ENCODE measurements at regions not wholly inside any gene's neighbourhood (a gene's known extent, or its start where the extent isn't known, plus 50 kb on each side); places are given as distances from the start of the nearest gene placed in this dataset.
"Not testable (repeated sequence)": the region's sequence is repeated elsewhere in the genome, so short reads cannot be mapped to it uniquely, and the experiment has no call there.

- ATAC-seq (no peak), DNase-seq (no peak)
- H3K36me3 Mint-ChIP-seq (ENCODE audit: low read depth) = no peaks in the 10 kb centered on the region
- peaks cover 3% of the 10 kb centered on the region for H3K9me3 ChIP-seq (ENCODE audit: control insufficient read depth, low read length, poor library complexity, severe bottlenecking)
- no peak overlapping the region for H3K27ac Mint-ChIP-seq
- H3K4me1 Mint-ChIP-seq = no peaks in the 10 kb centered on the region
- H3K4me3 Mint-ChIP-seq = no peak overlapping the region
- H3K27me3 Mint-ChIP-seq = no peaks in the 10 kb centered on the region
Measured at GRCh38 chr16:59887856-59888255, 1153.7 kb upstream of the GOT2 start.

- no peak for DNase-seq
- H3K4me3 Mint-ChIP-seq = no peak overlapping the region
- no peaks in the 10 kb centered on the region for H3K36me3 Mint-ChIP-seq (ENCODE audit: low read depth)
- no peak for ATAC-seq
- H3K9me3 ChIP-seq (ENCODE audit: control insufficient read depth, low read length, poor library complexity, severe bottlenecking) = peaks cover 3% of the 10 kb centered on the region
- H3K4me1 Mint-ChIP-seq = no peaks in the 10 kb centered on the region
- no peak overlapping the region for H3K27ac Mint-ChIP-seq
- H3K27me3 Mint-ChIP-seq = no peaks in the 10 kb centered on the region
Measured at GRCh38 chr16:59886021-59886420, 1151.9 kb upstream of the GOT2 start.

GRCh38 chr16:59881376-59881775, 1147.3 kb upstream of the GOT2 start:
- no peak for DNase-seq
- no peak overlapping the region for H3K4me3 Mint-ChIP-seq
- H3K27ac Mint-ChIP-seq = no peak overlapping the region
- no peak for ATAC-seq
- H3K9me3 ChIP-seq (ENCODE audit: control insufficient read depth, low read length, poor library complexity, severe bottlenecking) = no peaks in the 10 kb centered on the region
- H3K27me3 Mint-ChIP-seq = no peaks in the 10 kb centered on the region
- H3K4me1 Mint-ChIP-seq = no peaks in the 10 kb centered on the region
- H3K36me3 Mint-ChIP-seq (ENCODE audit: low read depth) = no peaks in the 10 kb centered on the region

GRCh38 chr16:59880611-59881010, 1146.5 kb upstream of the GOT2 start:
- Mint-ChIP-seq H3K27ac (no peak overlapping the region), H3K4me1 (no peaks in the 10 kb centered on the region), H3K36me3 (ENCODE audit: low read depth) (no peaks in the 10 kb centered on the region), H3K27me3 (no peaks in the 10 kb centered on the region), H3K4me3 (no peak overlapping the region)
- ATAC-seq = no peak
- H3K9me3 ChIP-seq (ENCODE audit: control insufficient read depth, low read length, poor library complexity, severe bottlenecking) = no peaks in the 10 kb centered on the region
- DNase-seq = no peak

- DNase-seq (no peak), ATAC-seq (no peak)
- Mint-ChIP-seq H3K4me1 (no peaks in the 10 kb centered on the region), H3K4me3 (no peak overlapping the region), H3K27ac (no peak overlapping the region), H3K27me3 (no peaks in the 10 kb centered on the region), H3K36me3 (ENCODE audit: low read depth) (no peaks in the 10 kb centered on the region)
- no peaks in the 10 kb centered on the region for H3K9me3 ChIP-seq (ENCODE audit: control insufficient read depth, low read length, poor library complexity, severe bottlenecking)
Measured at GRCh38 chr16:59878999-59879398, 1144.9 kb upstream of the GOT2 start.

GRCh38 chr16:59878479-59878878, 1144.4 kb upstream of the GOT2 start:
- H3K4me3 Mint-ChIP-seq = no peak overlapping the region
- DNase-seq = no peak
- ATAC-seq = no peak
- H3K27me3 Mint-ChIP-seq = no peaks in the 10 kb centered on the region
- no peaks in the 10 kb centered on the region for H3K4me1 Mint-ChIP-seq
- H3K36me3 Mint-ChIP-seq (ENCODE audit: low read depth) = no peaks in the 10 kb centered on the region
- H3K9me3 ChIP-seq (ENCODE audit: control insufficient read depth, low read length, poor library complexity, severe bottlenecking) = no peaks in the 10 kb centered on the region
- no peak overlapping the region for H3K27ac Mint-ChIP-seq

GRCh38 chr16:59864981-59865666, 1131.0 kb upstream of the GOT2 start:
- Mint-ChIP-seq H3K27ac (no peak overlapping the region), H3K36me3 (ENCODE audit: low read depth) (no peaks in the 10 kb centered on the region), H3K27me3 (no peaks in the 10 kb centered on the region), H3K4me3 (no peak overlapping the region), H3K4me1 (no peaks in the 10 kb centered on the region)
- no peak for DNase-seq
- no peaks in the 10 kb centered on the region for H3K9me3 ChIP-seq (ENCODE audit: control insufficient read depth, low read length, poor library complexity, severe bottlenecking)
- ATAC-seq = no peak

GRCh38 chr16:59859676-59860402, 1125.7 kb upstream of the GOT2 start:
- H3K36me3 Mint-ChIP-seq (ENCODE audit: low read depth) = no peaks in the 10 kb centered on the region
- ATAC-seq (no peak), DNase-seq (no peak)
- H3K4me1 Mint-ChIP-seq = no peaks in the 10 kb centered on the region
- no peaks in the 10 kb centered on the region for H3K27me3 Mint-ChIP-seq
- H3K9me3 ChIP-seq (ENCODE audit: control insufficient read depth, low read length, poor library complexity, severe bottlenecking) = no peaks in the 10 kb centered on the region
- H3K27ac Mint-ChIP-seq = no peak overlapping the region
- no peak overlapping the region for H3K4me3 Mint-ChIP-seq

GRCh38 chr16:59854846-59855439, 1120.8 kb upstream of the GOT2 start:
- no peak for DNase-seq
- no peaks in the 10 kb centered on the region for H3K9me3 ChIP-seq (ENCODE audit: control insufficient read depth, low read length, poor library complexity, severe bottlenecking)
- no peak overlapping the region for H3K4me3 Mint-ChIP-seq
- H3K4me1 Mint-ChIP-seq = no peaks in the 10 kb centered on the region
- H3K27ac Mint-ChIP-seq = no peak overlapping the region
- H3K36me3 Mint-ChIP-seq (ENCODE audit: low read depth) = no peaks in the 10 kb centered on the region
- H3K27me3 Mint-ChIP-seq = no peaks in the 10 kb centered on the region
- ATAC-seq = no peak

GRCh38 chr16:59849716-59850115, 1115.6 kb upstream of the GOT2 start:
- no peaks in the 10 kb centered on the region for H3K27me3 Mint-ChIP-seq
- no peaks in the 10 kb centered on the region for H3K36me3 Mint-ChIP-seq (ENCODE audit: low read depth)
- H3K4me1 Mint-ChIP-seq = no peaks in the 10 kb centered on the region
- no peak for ATAC-seq
- H3K27ac Mint-ChIP-seq = no peak overlapping the region
- DNase-seq = no peak
- H3K9me3 ChIP-seq (ENCODE audit: control insufficient read depth, low read length, poor library complexity, severe bottlenecking) = no peaks in the 10 kb centered on the region
- H3K4me3 Mint-ChIP-seq = no peak overlapping the region

- ATAC-seq (no peak), DNase-seq (no peak)
- Mint-ChIP-seq H3K4me1 (no peaks in the 10 kb centered on the region), H3K27me3 (no peaks in the 10 kb centered on the region), H3K36me3 (ENCODE audit: low read depth) (no peaks in the 10 kb centered on the region), H3K4me3 (no peak overlapping the region), H3K27ac (no peak overlapping the region)
- H3K9me3 ChIP-seq (ENCODE audit: control insufficient read depth, low read length, poor library complexity, severe bottlenecking) = no peaks in the 10 kb centered on the region
Measured at GRCh38 chr16:59848296-59848695, 1114.2 kb upstream of the GOT2 start.

- Mint-ChIP-seq H3K4me3 (no peak overlapping the region), H3K27ac (no peak overlapping the region), H3K36me3 (ENCODE audit: low read depth) (no peaks in the 10 kb centered on the region), H3K27me3 (no peaks in the 10 kb centered on the region), H3K4me1 (no peaks in the 10 kb centered on the region)
- no peak for DNase-seq
- ATAC-seq = no peak
- no peaks in the 10 kb centered on the region for H3K9me3 ChIP-seq (ENCODE audit: control insufficient read depth, low read length, poor library complexity, severe bottlenecking)
Measured at GRCh38 chr16:59840169-59840568, 1106.1 kb upstream of the GOT2 start.

- Mint-ChIP-seq H3K4me3 (no peak overlapping the region), H3K27me3 (no peaks in the 10 kb centered on the region)
- ATAC-seq = no peak
Measured at GRCh38 chr16:59826767-59827166, 1092.7 kb upstream of the GOT2 start.

GRCh38 chr16:59809488-59809887, 1075.4 kb upstream of the GOT2 start:
- not testable (repeated sequence) for ATAC-seq; H3K36me3 Mint-ChIP-seq (ENCODE audit: low read depth); H3K9me3 ChIP-seq (ENCODE audit: control insufficient read depth, low read length, poor library complexity, severe bottlenecking); H3K4me3 Mint-ChIP-seq; H3K27ac Mint-ChIP-seq; H3K27me3 Mint-ChIP-seq; H3K4me1 Mint-ChIP-seq; DNase-seq

More at GRCh38 chr16:59826767-59827166, 1092.7 kb upstream of the GOT2 start:
- no peaks in the 10 kb centered on the region for H3K4me1 Mint-ChIP-seq
- H3K27ac Mint-ChIP-seq = no peak overlapping the region
- H3K36me3 Mint-ChIP-seq (ENCODE audit: low read depth) = no peaks in the 10 kb centered on the region
- DNase-seq = no peak
- no peaks in the 10 kb centered on the region for H3K9me3 ChIP-seq (ENCODE audit: control insufficient read depth, low read length, poor library complexity, severe bottlenecking)

Data from T-helper 17 cell (primary cell).